Esophagus squamous epithelium (tissue), 4 donors: ENCODE measurements at regions not wholly inside any gene's neighbourhood (a gene's known extent, or its start where the extent isn't known, plus 50 kb on each side); places are given as distances from the start of the nearest gene placed in this dataset.

Experiments used
- POLR2A ChIP-seq, 4 donors: fragments of 450-650 bp; IDR thresholded peaks; one replicate each; pipeline ENCODE4 v1.6.1; 2017; ENCODE audit warnings: antibody characterized with exemption in 4 of 4, mild to moderate bottlenecking in 4 of 4, moderate library complexity in 3 of 4
- TF ChIP-seq, protein P1 (sequence below), 6 experiments: fragments of 450-650 bp in 4 of 6; fragments of 200-600 bp in 2 of 6; sonication (generic) in 2 of 6; IDR thresholded peaks; one replicate each; pipeline ENCODE4 v1.5.1; 2016 to 2019; ENCODE audit warnings: antibody characterized with exemption in 6 of 6, mild to moderate bottlenecking in 4 of 6, moderate library complexity in 4 of 6

DNA sequence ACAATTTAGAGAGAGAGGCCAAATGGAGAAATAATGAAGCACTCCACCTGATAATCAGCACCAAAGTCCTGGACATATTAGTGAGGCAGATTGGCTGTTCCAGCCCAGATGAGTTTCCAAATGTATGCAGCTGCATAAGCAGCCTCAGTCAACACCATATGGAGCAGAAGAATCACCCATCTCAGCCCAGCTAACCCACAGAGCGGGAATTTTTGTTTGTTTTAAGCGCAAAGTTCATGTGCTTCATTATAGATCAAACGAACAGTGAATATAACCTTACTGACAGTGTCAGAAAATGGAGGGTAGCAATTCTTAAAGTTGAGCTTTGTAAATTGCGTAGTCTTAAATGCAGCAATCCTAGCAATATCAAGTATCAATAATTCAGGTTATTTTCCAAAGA is 234.0 kb upstream of the CEP162 start:
- TF ChIP-seq, protein P1, sequence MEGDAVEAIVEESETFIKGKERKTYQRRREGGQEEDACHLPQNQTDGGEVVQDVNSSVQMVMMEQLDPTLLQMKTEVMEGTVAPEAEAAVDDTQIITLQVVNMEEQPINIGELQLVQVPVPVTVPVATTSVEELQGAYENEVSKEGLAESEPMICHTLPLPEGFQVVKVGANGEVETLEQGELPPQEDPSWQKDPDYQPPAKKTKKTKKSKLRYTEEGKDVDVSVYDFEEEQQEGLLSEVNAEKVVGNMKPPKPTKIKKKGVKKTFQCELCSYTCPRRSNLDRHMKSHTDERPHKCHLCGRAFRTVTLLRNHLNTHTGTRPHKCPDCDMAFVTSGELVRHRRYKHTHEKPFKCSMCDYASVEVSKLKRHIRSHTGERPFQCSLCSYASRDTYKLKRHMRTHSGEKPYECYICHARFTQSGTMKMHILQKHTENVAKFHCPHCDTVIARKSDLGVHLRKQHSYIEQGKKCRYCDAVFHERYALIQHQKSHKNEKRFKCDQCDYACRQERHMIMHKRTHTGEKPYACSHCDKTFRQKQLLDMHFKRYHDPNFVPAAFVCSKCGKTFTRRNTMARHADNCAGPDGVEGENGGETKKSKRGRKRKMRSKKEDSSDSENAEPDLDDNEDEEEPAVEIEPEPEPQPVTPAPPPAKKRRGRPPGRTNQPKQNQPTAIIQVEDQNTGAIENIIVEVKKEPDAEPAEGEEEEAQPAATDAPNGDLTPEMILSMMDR (IDR thresholded peaks at IDR 0.05) = no peak
- no peak for TF ChIP-seq POLR2A (IDR thresholded peaks at IDR 0.05)
